Spleen (tissue), 11 donors: ENCODE measurements at regions not wholly inside any gene's neighbourhood (a gene's known extent, or its start where the extent isn't known, plus 50 kb on each side); places are given as distances from the start of the nearest gene placed in this dataset.

Experiments
- DNase-seq: peaks from one replicate; pipeline ENCODE4 v3.0.0-alpha.2; 2020
- H3K27ac ChIP-seq, 8 donors: fragments of 200-600 bp; sonication (generic) in 7 of 8; 1 replicate in 4 of 8; 2 replicates in 4 of 8; pipeline versions ENCODE4 v1.5.0 to v1.8.0; 2016 to 2021; ENCODE audit warnings: inconsistent platforms in 4 of 8, mild to moderate bottlenecking in 4 of 8, moderate library complexity in 1 of 8
- H3K27me3 ChIP-seq, 7 donors: fragments of 200-600 bp; sonication (generic) in 6 of 7; replicated peaks in 1 of 7; 1 replicate in 4 of 7; 2 replicates in 3 of 7; pipeline versions ENCODE4 v1.5.0 to v1.8.0; 2016 to 2021; ENCODE audit warnings: inconsistent platforms in 3 of 7, mild to moderate bottlenecking in 1 of 7
- H3K36me3 ChIP-seq, 6 donors: fragments of 200-600 bp; sonication (generic) in 5 of 6; 1 replicate in 4 of 6; 2 replicates in 2 of 6; pipeline versions ENCODE4 v1.5.0 to v1.8.0; 2016 to 2021; ENCODE audit warnings: inconsistent platforms in 2 of 6
- H3K4me1 ChIP-seq, 6 donors: fragments of 200-600 bp; sonication (generic) in 5 of 6; 1 replicate in 3 of 6; 2 replicates in 3 of 6; pipeline versions ENCODE4 v1.5.0 to v1.8.0; 2016 to 2021; ENCODE audit warnings: inconsistent platforms in 3 of 6
- H3K4me3 ChIP-seq, 8 donors: fragments of 200-600 bp; sonication (generic) in 7 of 8; 1 replicate in 4 of 8; 2 replicates in 4 of 8; pipeline versions ENCODE4 v1.5.0 to v1.8.0; 2016 to 2021; ENCODE audit warnings: inconsistent platforms in 4 of 8, mild to moderate bottlenecking in 4 of 8, moderate library complexity in 2 of 8
- H3K9me3 ChIP-seq, 8 donors: fragments of 200-600 bp; sonication (generic) in 7 of 8; 1 replicate in 4 of 8; 2 replicates in 4 of 8; pipeline versions ENCODE4 v1.5.0 to v1.8.0; 2016 to 2021; ENCODE audit warnings: inconsistent platforms in 4 of 8
- POLR2A ChIP-seq, 3 donors: fragments of 450-650 bp; IDR thresholded peaks; one replicate each; pipeline ENCODE4 v1.5.1; 2017; ENCODE audit warnings: antibody characterized with exemption in 3 of 3, mild to moderate bottlenecking in 1 of 3
- POLR2AphosphoS5 ChIP-seq, 3 donors: sonication (generic); formaldehyde crosslinking; IDR thresholded peaks; one replicate each; pipeline ENCODE4 v1.5.1; 2017; ENCODE audit warnings: antibody characterized with exemption in 3 of 3
- WGBS, 5 donors: extraction: QIAGEN DNeasy Blood & Tissue Kit in 3 of 5; methylation state at CpG; one replicate each; pipeline versions ENCODE4 v1.1.5 to v1.1.7; 2013 to 2018; 5-methylcytosine and 5-hydroxymethylcytosine counted together
- intact Hi-C: fragments of 100-400 bp; cut with DNase I; formaldehyde crosslinking; loops from one replicate; pipeline ENCODE4 v1.15.0; 2023; ENCODE audit warnings: low total_unique reads
- TF ChIP-seq, protein P1 (sequence below), 11 experiments: fragments of 200-600 bp in 7 of 11; fragments of 450-650 bp in 4 of 11; sonication (generic) in 4 of 11; IDR thresholded peaks in 8 of 11; conservative IDR thresholded peaks in 3 of 11; 1 replicate in 7 of 11; 2 replicates in 4 of 11; pipeline versions ENCODE4 v1.4.0 to v1.8.0; 2016 to 2021; ENCODE audit warnings: antibody characterized with exemption in 11 of 11, inconsistent platforms in 4 of 11, mild to moderate bottlenecking in 1 of 11
- donor health status: healthy with polysubstance abuse.
- donor health status: DM: no; HTN: no; CAD: no; lungs with moderate emphysema.
- donor health status: DM: no; HTN: no; CAD: no.
- donor health status: Bipolar disorder and iron deficiency.
- donor health status: healthy.
- donor health status: DM: no; HTN: no; CAD: no.
- donor health status: DM: yes; HTN: yes; CAD: no.

GRCh38 chr1:53381790-53382401, 54.0 kb upstream of the LRP8 start:
- WGBS, 5 donors, result 55 to 64% (median 60%) methylated on average over 8 of the region's 8 CpGs
- Histone ChIP-seq H3K27me3 (peaks cover 0 to 5% (median 0%) of the 10 kb centered on the region in 7 donors), H3K36me3 (no peaks in the 10 kb centered on the region), H3K27ac (no peak overlapping the region), H3K4me3 (no peak overlapping the region), H3K4me1 (peaks cover 0 to 6% (median 2%) of the 10 kb centered on the region in 6 donors), H3K9me3 (peaks cover 0 to 4% (median under 1%) of the 10 kb centered on the region in 8 donors)
- TF ChIP-seq, protein P1, sequence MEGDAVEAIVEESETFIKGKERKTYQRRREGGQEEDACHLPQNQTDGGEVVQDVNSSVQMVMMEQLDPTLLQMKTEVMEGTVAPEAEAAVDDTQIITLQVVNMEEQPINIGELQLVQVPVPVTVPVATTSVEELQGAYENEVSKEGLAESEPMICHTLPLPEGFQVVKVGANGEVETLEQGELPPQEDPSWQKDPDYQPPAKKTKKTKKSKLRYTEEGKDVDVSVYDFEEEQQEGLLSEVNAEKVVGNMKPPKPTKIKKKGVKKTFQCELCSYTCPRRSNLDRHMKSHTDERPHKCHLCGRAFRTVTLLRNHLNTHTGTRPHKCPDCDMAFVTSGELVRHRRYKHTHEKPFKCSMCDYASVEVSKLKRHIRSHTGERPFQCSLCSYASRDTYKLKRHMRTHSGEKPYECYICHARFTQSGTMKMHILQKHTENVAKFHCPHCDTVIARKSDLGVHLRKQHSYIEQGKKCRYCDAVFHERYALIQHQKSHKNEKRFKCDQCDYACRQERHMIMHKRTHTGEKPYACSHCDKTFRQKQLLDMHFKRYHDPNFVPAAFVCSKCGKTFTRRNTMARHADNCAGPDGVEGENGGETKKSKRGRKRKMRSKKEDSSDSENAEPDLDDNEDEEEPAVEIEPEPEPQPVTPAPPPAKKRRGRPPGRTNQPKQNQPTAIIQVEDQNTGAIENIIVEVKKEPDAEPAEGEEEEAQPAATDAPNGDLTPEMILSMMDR (IDR thresholded peaks at IDR 0.05 in 8 of 11, conservative IDR thresholded peaks at IDR 0.05 in 3 of 11), result no peak
- no peak for DNase-seq
- intact Hi-C loops, result no loop called here

DNA sequence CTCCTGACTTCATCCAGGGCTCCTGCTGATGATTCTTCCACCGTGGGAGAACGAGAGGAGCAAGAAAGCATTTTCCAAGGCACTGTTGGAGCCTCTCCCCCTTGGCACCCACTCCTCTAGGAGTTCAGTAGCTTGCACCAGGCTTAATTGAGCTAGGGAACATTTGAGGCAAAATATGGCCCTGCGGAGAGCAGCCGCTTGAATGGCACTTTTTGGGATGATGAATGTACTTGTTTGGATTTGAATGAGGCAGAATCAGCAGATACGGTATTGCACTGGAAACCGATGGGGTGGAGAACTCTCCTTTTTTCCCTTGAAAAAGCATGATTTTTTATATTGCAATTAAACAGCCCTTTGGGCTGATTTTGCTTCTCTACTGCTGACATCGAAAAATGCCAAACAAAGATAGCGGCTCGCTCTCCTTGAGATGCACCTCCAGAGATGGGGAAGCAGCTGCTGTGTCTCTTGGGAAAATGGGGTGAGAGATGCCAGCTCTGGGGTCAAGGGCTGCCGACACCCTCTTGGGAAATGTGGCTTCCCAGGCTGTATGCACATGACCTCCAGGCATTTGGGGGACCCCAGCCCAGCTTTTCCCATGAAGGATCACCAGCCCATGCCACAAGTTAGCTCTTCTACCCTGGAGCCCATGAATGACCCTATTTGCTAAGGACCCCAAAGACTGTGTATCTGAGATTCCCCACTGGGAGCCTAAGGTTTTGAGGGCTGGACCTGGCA, 55.4 kb upstream of the LRP8 start:
- Histone ChIP-seq H3K9me3 (peaks cover 0 to 14% (median 8%) of the 10 kb centered on the region in 8 donors), H3K4me1 (peaks cover 0 to 6% (median 2%) of the 10 kb centered on the region in 6 donors), H3K36me3 (no peaks in the 10 kb centered on the region), H3K27me3 (peaks cover 0 to 5% (median 0%) of the 10 kb centered on the region in 7 donors), H3K4me3 (no peak overlapping the region), H3K27ac (no peak overlapping the region)
- WGBS, 5 donors, result 85 to 88% (median 86%) methylated on average over 10 of the region's 10 CpGs
- intact Hi-C loops, result no loop called here
- no peak for DNase-seq
- no peak for TF ChIP-seq POLR2AphosphoS5 (IDR thresholded peaks at IDR 0.05)
- TF ChIP-seq, protein P1 (IDR thresholded peaks at IDR 0.05 in 8 of 11, conservative IDR thresholded peaks at IDR 0.05 in 3 of 11), result no peak
- TF ChIP-seq POLR2A (IDR thresholded peaks at IDR 0.05), result no peak

DNA sequence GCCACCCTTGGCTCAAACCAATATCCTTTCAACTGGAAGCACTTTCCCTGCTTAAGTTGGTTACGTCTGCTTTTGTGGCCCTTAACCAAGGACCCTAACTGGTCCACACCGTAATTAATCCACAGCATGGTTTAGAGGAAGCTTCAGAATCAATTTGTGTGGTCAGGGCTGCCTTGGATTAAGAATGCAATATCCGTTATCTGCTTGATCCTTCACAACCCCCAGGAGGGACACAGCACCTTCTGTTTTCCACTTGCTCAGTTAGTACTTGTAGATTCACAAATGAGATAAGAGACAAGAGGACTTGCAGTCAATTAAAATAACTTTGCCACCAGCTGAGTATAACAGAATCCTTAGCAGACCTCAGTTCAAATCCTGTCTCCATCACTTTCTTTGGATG, 56.9 kb upstream of the LRP8 start:
- no peak overlapping the region for H3K4me3 ChIP-seq
- H3K36me3 ChIP-seq, result no peaks in the 10 kb centered on the region
- WGBS, 5 donors, result 82 to 98% (median 85%) methylated on average over 3 of the region's 3 CpGs
- H3K4me1 ChIP-seq, result peaks cover 0 to 9% (median 3%) of the 10 kb centered on the region in 6 donors
- no peak overlapping the region for H3K27ac ChIP-seq
- H3K27me3 ChIP-seq, result peaks cover 0 to 5% (median 0%) of the 10 kb centered on the region in 7 donors
- intact Hi-C loops, result no loop called here
- no peak for DNase-seq
- peaks cover 0 to 14% (median 8%) of the 10 kb centered on the region in 8 donors for H3K9me3 ChIP-seq
- TF ChIP-seq, protein P1 (IDR thresholded peaks at IDR 0.05 in 8 of 11, conservative IDR thresholded peaks at IDR 0.05 in 3 of 11), result no peak
- TF ChIP-seq POLR2A (IDR thresholded peaks at IDR 0.05) (no peak), POLR2AphosphoS5 (IDR thresholded peaks at IDR 0.05) (no peak)
